ENCODE measurements at regions not wholly inside any gene's neighbourhood (a gene's known extent, or its start where the extent isn't known, plus 50 kb on each side); places are given as distances from the start of the nearest gene placed in this dataset.

GRCh38 chr2:204367466-204367865 is 177.8 kb upstream of the PARD3B start:
- TF ChIP-seq CTCF (IDR thresholded peaks at IDR 0.05; ENCODE audit: low read depth, low read length, missing control alignments), result no peak
- H3K4me3 ChIP-seq (replicated peaks; ENCODE audit: low read depth, low read length), result no peak overlapping the region
- no peak for DNase-seq (ENCODE audit: extremely low read depth, low read depth)

DNA sequence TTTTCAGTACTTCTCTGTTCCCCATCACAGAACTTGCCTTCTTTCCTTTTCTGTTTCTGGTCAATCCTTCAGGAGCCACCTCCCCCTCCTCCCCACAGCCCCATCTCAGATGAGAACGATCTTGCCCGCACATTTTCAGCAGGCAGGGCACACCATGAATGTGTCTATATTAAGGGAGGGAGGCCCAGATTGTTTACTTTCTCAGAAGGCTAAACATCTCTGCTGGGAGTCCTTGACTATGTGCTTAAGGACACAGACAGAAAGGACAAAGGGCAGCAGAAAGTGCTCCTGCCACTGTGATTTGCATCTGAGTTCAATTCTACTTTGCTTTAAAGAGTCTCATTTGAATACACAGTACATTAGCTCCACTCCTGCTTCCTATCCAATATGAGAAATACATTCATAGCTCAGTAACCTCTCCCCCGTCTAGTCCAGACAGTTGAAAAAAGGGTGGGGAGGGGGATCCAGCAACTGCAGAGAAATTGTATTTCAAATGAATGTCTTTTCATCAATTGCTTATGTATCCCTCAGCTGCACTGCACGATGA is 175.0 kb upstream of the PARD3B start:
- H3K4me3 ChIP-seq (replicated peaks; ENCODE audit: low read depth, low read length), result no peak overlapping the region
- TF ChIP-seq CTCF (IDR thresholded peaks at IDR 0.05; ENCODE audit: low read depth, low read length, missing control alignments), result no peak
- no peak for DNase-seq (ENCODE audit: extremely low read depth, low read depth)

DNA sequence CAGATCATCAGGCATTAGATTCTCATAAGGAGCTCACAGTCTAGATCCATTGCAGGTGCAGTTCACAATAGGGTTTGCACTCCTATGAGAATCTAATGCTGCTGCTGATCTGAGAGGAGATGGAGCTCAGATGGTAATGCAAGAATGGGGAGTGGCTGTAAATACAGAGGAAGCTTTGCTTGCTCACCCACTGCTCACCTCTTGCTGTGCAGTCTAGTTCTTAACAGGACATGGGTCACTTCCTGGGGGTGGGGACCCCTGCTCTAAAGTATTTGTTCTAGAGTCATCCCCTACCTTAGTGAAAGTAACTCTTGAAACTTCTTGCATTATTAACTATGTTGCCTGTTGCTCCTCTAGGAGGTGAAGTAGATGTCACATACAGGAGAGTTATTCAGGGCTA is 171.3 kb upstream of the PARD3B start:
- DNase-seq (ENCODE audit: extremely low read depth, low read depth), result no peak
- TF ChIP-seq CTCF (IDR thresholded peaks at IDR 0.05; ENCODE audit: low read depth, low read length, missing control alignments), result no peak
- H3K4me3 ChIP-seq (replicated peaks; ENCODE audit: low read depth, low read length), result no peak overlapping the region

DNA sequence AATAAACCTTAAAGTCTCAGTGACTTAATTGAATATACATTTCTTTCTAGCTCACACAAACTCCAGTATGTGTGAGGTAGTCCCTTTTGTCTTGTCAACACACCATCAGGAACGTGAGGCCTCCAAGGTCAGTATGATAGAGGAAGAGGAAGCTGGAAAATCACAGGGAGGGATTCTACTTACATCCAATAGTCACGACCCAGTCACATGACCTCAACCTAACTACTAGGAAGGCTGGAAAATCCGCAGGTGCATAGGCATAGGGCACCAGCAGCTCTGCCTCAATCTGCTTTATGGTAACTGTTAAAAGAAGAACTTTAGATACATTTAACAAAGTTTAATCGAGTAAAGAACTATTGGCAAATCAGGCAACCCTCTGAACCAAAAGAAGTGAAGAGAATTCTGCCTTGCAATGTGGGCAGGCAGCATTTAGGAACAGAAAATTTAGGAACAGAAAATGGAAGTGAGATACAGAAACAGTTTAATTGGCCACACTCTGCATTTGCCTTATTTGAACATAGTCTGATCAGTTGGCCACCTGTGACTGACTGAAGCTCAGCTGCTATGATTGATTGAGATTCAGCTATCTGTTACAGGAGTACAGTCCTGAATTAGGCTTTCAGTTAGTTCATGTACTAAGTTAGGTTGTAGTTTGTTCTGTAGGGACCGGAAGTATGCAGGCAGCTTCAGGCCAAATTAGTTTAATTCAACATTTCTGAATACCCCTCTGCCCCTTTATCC is 165.0 kb upstream of the PARD3B start:
- no peak overlapping the region for H3K4me3 ChIP-seq (replicated peaks; ENCODE audit: low read depth, low read length)
- TF ChIP-seq CTCF (IDR thresholded peaks at IDR 0.05; ENCODE audit: low read depth, low read length, missing control alignments), result no peak
- no peak for DNase-seq (ENCODE audit: extremely low read depth, low read depth)

- TF ChIP-seq CTCF (IDR thresholded peaks at IDR 0.05; ENCODE audit: low read depth, low read length, missing control alignments), result no peak
- H3K4me3 ChIP-seq (replicated peaks; ENCODE audit: low read depth, low read length), result no peak overlapping the region
- no peak for DNase-seq (ENCODE audit: extremely low read depth, low read depth)
These were observed 158.6 kb upstream of the PARD3B start for GRCh38 chr2:204386668-204387067.

- H3K4me3 ChIP-seq (replicated peaks; ENCODE audit: low read depth, low read length), result no peak overlapping the region
- no peak for TF ChIP-seq CTCF (IDR thresholded peaks at IDR 0.05; ENCODE audit: low read depth, low read length, missing control alignments)
- DNase-seq (ENCODE audit: extremely low read depth, low read depth), result no peak
These were observed 156.2 kb upstream of the PARD3B start for GRCh38 chr2:204389120-204389519.

Data from HFF-Myc (cell line).